GM21576 (cell line): ENCODE measurements at regions not wholly inside any gene's neighbourhood (a gene's known extent, or its start where the extent isn't known, plus 50 kb on each side); places are given as distances from the start of the nearest gene placed in this dataset.

Experiments used
- ATAC-seq: cut with Tn5 transposase; IDR thresholded peaks from one replicate; pipeline ENCODE4 v1.9.1; 2021; ENCODE audit warnings: mild to moderate bottlenecking, moderate library complexity; ENCODE audit not compliant: unreplicated experiment

- no peak for ATAC-seq
These were observed 76.4 kb upstream of the HELT start for GRCh38 chr4:184941671-184942418.

- ATAC-seq = no peak
These were observed 75.6 kb upstream of the HELT start for GRCh38 chr4:184942444-184943425.

DNA sequence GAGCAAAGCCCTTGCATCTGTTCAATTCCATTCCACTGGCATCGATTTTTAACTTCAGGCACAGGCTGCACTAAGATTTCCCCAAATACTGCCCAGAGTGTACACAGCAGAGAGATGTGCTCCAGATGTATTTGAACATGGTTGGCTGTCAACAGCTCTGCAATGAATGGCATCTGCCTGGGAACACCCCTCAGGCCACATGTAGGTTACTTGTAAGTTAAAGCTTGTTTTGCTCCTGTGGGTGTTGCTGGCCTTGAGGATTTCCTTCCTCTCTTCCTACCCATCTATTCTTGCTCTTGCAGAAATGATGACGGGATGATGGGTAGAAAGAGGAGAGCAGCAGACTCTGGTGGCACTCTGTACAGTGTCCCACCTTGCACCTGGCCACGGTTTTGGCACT is 69.3 kb upstream of the HELT start:
- ATAC-seq = no peak

- no peak for ATAC-seq
These were observed 68.0 kb upstream of the HELT start for GRCh38 chr4:184950117-184950830.

DNA sequence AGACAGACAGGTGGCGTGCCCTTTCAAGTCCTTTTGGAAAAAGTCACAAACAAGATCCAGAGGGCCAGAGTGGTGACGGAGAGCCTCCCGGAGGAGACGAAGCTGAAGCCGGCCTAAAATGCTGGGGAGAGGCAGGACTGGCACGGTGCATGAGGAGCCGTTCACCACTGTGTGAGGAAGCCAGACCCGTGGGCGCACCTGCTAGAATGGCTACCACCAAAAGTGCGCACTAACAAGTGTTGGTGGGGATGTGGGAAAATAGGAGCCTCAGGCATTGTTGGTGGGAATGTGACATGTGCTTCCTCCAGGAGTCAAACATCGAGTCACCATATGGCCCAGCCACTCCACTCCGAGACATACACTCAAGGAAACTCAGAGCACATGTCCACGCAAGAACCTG is 67.4 kb upstream of the HELT start:
- ATAC-seq = no peak

DNA sequence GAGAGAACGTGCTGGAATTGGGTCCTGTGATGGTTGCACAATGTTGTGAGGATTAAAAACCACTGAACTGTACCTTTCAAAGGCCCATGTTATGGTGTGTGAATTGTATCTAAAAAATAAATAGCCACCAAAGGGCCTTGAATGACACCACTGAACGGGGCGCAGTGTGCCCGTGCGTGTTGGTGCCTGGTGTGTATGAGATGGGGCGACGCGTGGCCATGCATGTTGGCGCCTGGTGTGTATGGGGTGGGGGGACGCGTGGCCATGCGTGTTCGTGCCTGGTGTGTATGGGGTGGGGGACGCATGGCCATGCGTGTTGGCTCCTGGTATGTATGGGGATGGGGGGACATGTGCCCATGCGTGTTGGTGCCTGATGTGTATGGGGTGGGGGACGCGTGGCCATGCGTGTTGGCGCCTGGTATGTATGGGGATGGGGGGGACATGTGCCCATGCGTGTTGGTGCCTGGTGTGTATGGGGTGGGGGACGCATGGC is 66.6 kb upstream of the HELT start:
- no peak for ATAC-seq

DNA sequence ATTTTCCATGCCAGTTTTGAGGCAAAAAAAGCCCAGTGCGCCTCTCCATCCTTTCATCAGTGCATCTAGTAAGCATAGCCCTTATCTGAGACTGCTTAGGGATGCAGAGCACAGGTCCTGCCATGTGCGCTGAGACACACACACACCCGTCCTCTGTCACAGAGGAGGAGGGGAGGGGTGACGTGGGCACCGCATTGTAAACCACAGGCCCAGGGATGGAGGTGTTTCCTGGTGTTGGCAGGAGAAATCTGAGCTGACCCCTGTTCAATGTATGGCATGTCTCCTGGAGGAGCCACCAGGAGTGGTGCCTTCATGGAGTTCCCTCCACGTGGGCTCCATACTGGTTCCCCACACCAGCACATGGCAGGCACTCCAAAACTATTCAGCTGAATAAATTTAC is 65.8 kb upstream of the HELT start:
- ATAC-seq = no peak

- ATAC-seq = no peak
These were observed 64.8 kb upstream of the HELT start for GRCh38 chr4:184953421-184953945.

- ATAC-seq = no peak
These were observed 64.3 kb upstream of the HELT start for GRCh38 chr4:184953971-184954370.

DNA sequence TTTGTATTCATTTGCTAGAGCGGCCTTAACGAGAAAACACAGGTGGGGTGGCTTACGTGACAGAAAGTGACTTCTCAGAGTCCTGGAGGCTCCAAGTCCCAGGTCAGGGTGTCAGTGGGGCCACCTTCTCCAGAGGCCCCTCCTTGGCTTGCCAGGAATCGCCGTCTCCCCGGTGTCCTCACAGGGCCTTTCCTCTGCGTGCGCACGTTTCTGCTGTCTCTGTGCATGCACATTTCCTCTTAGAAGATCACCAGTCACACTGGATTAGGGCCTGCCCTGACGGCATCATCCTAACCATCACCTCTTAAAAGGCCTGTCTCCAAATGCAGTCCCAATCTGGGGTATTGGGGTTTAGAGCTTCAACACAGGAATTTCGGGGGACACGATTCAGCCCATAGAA is 63.8 kb upstream of the HELT start:
- ATAC-seq = no peak

GRCh38 chr4:184955116-184955515 is 63.2 kb upstream of the HELT start:
- ATAC-seq = no peak

- no peak for ATAC-seq
These were observed 62.7 kb upstream of the HELT start for GRCh38 chr4:184955636-184956035.

DNA sequence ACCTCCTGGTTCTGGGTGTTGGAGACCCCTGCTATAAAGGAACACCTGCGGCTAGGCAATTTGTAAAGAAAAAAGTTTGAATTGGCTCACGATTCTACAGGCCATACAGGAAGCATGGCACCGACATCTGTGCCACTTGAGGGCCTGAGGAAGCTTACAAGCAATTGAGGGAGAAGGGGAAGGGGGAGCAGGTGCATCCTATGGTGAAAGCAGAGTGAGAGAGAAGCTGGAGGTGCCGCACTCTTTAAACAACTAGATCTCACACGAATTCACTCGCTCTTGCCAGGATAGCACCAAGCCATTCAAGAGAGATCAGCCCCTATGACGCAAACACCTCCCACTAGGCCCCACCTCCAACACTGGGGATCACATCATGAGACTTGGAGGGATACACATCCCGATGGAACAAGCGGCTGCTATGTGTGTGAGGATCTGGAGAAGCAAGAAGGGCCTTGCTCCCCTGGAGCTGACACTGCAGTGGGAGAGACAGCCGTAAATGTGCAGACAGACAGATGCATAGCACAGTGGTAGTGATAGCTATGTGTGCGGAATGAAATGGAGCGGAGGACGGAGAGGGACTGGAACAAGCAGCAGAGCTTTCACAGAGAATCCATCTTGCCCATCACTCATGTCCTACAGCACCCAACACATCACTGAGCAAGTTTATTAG is 60.7 kb upstream of the HELT start:
- no peak for ATAC-seq

- no peak for ATAC-seq
These were observed 60.0 kb upstream of the HELT start for GRCh38 chr4:184958127-184958922.

DNA sequence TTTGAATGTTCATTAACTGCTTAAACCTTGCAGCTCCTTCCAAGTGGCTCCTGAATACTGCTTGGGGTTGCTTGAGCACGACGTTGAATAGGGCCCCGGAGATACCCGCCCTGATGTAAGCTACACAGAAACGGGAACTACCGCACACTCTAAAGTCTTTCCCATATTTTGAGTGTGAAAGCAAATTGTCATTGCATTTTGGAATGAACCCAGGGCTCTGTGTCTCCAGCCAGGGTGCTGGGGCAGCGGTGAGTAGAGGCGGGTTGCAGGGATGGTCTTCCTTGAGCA is 59.4 kb upstream of the HELT start:
- no peak for ATAC-seq

DNA sequence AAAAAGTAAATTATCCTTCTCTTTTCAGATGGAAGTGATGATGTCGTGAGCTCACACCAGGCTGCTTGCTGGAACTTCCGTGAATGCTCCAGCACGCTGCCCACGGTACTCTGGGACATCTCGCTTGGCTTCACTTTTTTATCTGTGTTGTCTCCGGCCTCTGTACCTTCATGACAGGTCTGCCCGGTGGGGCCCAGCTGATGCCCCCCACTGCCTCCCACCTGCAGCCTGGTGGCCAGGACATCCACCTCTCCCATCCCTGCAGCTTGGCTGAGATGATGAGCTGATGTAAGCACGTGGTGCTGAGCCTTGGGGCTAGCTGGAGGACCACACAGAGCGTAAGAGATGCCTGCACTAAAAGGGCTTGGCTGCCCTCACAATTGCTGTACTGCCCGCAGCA is 59.0 kb upstream of the HELT start:
- no peak for ATAC-seq

- no peak for ATAC-seq
These were observed 58.5 kb upstream of the HELT start for GRCh38 chr4:184959786-184960185.

- no peak for ATAC-seq
These were observed 57.8 kb upstream of the HELT start for GRCh38 chr4:184960505-184960971.

GRCh38 chr4:184961660-184962059 is 56.6 kb upstream of the HELT start:
- no peak for ATAC-seq
